HG03558 (cell line): ENCODE measurements at regions not wholly inside any gene's neighbourhood (a gene's known extent, or its start where the extent isn't known, plus 50 kb on each side); places are given as distances from the start of the nearest gene placed in this dataset.
A peak's percentile ranks its signal among the peaks of the same experiment; 100 is the strongest.

Experiments
- ATAC-seq: cut with Tn5 transposase; IDR thresholded peaks from one replicate; pipeline ENCODE4 v1.9.1; 2021; ENCODE audit warnings: moderate number of reproducible peaks; ENCODE audit not compliant: unreplicated experiment; ENCODE audit errors: extremely low read depth

DNA sequence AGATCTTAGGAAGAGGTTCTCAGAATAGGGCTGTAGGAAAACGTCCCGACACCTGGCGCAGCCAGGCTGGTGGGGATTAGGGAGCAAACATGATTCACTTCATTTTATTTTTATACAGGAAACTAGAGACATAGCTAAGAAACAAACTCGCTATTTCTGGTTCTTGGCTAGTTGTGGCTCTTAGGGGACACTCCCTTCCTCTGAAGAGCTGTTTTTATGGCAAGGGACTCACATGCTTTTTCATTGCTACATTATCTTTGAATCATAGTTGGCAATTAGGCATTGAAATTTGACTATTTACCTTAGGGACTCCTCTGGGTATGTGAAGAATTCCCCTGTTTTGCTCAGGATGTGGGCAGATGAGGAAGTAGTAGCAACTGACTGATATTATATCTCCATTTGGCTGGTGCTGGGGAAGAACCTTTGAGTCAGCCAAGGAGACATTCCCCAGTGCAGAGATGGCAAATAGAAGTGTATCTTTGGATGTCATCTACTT is 174.5 kb downstream of the SMIM20 start:
- peak; percentile 73 for ATAC-seq

DNA sequence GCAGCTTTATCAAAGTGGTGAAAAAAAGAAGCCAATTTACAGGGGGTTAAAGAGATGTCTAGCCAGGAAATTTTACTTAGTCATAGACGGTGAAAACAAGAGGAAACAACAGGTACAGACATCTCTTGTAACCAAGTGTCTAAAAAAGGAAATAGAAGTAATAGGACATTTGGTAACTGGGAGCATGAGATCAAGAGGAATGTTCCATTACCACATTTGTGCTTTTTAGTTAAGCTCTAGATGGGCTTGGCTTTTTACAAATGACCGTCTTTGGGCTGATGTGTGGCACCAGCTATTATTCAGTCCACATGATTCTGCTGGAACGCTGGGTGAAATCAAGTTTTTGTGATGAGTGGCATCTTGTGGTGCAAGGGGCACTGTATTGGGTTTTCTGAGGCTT is 179.5 kb downstream of the SMIM20 start:
- ATAC-seq, result no peak

DNA sequence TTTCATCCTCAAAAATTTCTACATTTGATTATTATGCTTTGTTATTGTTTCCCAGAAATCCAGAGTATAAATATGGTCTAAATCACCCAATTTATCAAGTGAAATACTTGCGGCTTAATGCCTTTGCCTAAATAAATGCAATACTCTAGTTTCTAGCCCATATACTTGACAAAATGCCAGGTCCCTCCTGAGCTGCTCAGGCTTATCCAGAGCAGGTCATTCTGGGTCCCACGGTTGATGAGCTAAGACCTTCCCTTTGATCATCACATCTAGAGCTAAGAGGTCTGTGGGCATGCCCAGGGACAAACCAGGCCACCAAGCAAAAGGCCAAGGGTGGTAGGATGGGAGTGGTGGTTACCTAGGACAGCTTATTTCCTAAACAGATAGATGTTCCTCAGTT is 180.1 kb downstream of the SMIM20 start:
- no peak for ATAC-seq

DNA sequence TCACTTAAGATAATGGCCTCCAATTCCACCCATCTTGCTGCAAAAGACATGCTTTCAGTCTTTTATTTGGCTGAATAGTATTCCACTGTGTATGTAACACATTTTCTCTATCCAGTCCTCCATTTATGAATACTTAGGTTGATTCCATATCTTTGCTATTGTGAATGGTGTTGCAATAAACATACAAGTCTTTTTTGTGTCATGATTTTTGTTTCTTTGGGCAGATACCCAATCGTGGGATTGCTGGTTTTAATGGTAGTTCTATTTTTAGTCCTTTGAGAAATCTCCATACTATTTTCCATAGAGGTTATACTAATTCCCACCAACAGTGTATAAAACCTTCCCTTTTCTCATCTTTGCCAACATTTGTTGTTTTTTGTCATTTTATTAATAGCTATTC is 180.9 kb downstream of the SMIM20 start:
- ATAC-seq, result no peak

DNA sequence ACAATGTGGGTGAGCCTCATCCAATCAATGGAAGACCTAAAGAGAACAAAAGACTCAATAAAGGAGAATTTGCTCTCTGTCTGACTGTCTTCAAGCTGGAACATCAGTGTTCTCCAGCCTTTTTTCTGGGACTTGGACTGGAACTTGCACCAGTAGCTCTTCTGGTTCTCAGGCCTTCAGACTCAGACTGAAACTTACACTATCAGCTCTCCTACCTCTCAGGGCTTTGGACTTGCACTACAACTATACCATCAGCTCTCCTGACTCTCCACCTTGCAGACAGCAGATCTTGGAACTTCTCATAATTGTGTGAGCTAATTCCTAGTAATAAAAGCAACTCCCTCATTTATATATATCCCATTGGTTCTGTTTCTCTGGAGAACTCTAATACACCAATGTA is 185.9 kb downstream of the SMIM20 start:
- no peak for ATAC-seq

DNA sequence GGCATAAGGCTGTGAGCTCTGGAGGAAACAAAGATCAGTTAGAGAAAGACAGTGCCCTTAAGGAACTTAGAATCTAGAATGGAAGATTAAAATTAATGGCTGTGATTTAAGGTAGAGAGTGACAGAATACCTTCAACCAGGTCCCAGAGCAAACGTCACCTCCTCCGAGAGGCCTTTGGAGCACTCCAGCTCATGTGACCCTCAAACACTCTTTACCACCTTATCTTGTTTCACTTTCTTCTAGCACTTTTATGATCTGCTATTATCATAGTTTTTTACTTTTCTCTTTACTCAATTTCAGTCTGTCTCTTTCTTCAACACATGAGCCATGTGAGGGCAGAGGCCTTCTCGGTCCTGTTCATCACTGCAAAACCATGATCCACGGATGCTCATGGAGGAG is 187.0 kb downstream of the SMIM20 start:
- no peak for ATAC-seq

DNA sequence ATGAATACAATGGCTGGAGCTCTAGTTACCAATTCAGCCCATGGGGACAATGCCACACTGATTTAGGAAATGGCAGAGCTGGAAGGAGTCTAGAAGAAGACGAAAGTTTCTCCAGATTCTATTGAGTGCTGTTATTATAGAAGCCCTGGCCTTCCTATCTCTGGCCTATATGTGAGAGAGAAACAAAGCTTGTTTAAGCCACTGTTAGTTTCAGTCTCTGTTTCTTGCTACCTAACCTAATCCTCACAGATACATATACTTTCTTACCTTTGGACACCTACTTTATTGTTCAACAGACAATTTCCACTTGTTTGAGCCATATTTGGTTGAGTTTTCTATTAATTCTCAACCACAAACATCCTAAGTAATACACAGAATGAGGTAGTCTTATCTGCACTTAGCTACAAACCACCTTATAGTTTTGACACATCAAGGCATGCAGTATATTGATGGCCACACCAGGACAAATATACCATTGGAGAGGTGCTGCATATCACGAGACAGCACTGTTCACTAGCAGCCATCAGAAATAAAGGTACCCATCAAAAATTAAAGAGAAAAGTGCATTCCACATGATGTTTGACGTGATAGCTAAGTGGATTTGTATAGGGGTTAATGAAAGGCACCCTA is 190.2 kb downstream of the SMIM20 start:
- no peak for ATAC-seq

DNA sequence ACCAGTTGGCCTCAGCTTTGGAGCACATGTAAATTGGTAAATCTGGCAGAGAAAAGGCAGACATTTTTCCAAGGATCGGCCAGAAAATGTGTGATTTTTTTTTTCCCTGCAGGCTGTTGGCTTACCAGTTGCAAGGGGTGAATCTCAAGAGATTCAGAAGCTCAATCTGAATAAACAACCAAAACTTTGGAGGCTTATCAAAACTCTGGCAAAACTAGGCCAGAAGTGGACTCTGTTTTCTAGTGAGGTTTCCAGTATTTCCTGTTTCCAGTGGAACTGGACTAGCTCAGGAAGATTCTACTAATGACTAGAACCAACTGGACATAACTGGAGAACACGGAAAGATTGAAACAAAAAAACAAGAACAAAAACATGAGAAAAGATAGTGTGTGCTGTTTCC is 191.3 kb downstream of the SMIM20 start:
- ATAC-seq, result no peak

DNA sequence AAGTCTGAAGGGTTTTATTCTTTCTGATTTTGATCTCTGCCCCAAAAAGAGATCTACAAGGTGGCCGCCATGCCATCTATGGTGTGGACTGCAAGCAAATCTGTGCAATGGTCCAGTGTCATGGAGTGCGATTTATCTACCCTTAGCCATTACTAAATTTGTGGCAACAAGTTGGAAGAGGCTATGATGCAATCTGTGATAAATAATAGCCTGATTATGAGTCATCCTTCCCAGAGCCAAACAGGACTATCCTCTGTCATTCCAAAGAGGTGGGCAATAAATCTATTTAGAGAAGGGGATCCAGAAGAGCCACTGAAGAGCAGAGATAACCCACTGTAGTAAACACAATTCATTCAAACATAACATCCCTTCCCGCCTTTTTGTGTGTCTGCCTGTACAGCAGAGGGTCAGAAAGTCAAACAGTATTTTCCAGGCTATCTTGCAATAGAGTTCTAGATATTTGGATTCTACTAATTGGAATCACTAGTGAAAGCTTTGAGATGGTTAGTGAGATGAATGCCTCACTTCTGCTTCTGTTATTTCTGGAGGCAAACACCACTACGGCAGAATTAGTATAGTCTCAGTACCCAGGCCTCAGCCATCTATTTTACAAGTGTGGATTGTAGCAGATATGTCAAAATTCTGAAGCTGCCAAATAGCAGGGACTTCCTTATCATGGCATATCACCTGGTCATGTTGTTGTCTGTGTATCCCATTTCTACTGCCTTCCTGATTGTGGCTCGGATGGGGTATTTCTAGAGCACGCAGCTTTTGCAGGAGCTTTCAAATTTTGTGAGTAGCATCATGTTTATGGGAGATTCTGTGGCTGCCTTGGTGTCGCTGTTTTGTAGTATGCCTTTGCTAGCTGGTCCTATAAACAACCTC is 192.0 kb downstream of the SMIM20 start:
- ATAC-seq, result no peak

DNA sequence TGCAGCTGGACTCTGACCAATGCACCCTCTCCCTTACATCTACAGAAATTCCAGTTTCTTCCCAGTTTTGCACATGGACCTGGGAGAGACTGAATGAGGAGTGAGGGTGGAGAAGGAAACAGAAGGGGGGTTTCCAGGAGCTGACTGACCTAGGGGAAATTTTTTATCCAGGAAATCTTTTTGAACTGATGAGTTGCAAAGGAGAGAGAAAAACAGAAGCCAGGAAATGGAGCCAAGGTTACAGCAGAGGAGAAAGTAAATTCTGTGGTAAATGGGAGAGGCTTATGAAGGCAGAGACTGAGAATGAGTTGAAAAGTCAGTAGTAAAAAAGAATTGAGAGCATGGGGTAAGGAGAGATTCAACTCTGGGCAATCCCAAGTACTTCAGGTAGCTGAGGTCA is 192.8 kb downstream of the SMIM20 start:
- no peak for ATAC-seq

DNA sequence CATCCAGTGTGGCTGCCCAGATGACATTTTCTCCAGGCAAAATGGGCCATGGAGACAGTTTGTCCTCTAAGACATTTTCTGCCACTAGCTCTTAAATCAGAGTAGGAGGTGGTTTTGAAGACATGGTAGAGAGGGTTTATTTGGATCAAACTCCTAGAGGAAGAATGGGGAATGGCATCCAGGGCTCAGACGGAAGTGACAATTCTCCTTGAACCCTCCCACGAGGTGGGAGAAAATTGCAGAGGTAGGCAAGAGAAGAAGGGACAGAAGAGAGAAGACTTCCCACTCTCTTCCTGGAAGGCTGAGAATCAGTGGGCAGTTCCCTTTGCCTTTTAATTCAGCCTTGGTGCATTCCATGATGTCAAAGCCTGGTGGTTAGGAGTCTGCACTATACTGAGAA is 194.0 kb downstream of the SMIM20 start:
- ATAC-seq, result no peak

DNA sequence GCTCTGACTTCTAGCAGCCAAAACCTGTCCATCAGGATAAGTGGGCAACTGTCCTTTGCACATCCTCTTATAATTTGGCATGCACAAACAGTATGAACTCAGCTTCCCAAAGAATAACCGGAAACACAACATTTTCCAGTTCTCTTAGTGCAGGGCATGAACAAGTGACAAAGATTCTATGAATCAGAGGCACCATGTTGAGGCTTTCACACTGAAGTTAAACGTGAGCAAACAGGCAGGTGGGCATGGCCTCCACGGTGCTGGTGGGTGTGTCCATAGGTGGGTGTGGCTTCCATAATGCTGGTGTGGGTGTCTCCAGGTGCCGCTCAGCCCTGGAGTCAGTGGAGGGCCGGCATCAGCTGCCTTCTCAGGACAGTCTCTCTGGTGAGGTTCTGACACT is 196.5 kb downstream of the SMIM20 start:
- no peak for ATAC-seq

DNA sequence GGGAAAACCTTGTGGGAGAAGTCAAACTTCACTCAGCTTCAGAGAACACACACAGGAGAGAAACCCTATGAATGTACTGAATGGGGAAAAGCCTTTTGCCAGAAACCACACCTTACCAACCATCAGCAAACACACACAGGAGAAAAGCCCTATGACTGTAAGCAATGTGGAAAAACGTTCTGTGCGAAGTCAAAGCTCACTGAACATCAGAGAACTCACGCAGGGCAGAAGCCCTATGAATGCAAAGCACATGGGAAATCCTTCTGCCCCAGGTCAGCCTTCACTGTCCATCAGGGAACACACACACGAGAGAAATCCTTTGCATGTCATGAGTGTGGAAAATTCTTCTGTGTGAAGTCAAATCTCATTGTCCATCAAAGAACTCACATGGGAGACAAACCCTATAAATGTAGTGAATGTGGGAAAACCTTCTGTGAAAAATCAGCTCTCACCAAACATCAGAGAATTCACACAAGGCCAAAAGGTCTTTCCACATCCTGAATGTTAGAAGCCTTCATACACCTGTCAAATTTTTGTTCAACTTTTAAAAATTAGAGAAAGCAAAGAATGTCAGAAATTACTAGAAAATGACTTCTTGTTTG is 199.4 kb downstream of the SMIM20 start:
- ATAC-seq, result no peak

DNA sequence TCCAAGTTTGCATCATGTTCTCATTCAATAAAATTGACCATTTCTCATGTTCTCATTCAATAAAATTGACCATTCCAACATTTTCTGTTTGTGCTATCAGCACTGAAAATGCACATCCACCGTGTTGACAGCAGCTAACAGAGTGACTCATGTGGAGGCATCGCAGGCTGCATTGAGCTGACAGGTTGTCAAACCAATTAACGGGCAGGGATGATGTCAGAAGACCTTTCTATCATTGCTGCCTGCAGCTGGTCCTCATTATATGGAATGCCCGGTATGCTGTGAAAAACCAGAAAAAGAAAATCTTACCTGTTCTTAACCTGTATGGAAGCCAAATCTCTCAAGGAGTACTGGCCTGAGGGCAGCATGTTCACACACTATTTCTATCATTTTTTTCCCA is 202.0 kb downstream of the SMIM20 start:
- ATAC-seq, result no peak

DNA sequence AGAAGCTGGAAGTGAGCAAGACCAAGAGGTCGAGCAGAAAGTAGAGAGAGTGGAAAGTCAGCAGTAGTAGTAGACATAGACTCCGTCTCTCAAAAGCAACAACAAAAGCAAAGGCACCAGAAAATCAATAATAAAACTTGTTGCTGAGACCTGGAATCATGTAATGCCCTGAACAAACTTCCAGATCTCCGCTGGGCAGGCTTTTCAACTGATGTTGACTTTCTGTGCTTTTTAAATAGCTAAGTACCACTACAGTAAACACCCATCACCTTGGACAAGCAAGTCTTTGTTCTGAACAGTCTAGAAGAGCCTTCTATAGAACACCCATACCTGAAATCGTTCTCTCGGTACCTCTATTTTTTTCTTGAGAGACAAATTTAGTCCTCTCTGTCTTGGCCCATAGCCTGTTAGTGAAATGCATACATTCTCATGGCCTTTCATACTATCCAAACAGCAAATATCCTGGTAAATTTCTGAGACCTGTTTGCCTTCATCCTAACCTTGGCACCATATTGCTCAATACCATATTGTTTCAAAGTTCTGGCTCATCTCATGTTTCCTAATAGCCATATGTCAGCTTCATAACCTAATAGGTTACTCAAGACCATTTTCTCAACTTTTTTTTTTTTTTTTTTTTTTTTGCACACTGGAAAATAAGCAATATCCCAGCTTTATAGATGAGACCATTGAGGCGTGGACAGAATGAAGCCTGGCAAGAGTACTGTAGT is 200.6 kb upstream of the RBPJ start:
- no peak for ATAC-seq

DNA sequence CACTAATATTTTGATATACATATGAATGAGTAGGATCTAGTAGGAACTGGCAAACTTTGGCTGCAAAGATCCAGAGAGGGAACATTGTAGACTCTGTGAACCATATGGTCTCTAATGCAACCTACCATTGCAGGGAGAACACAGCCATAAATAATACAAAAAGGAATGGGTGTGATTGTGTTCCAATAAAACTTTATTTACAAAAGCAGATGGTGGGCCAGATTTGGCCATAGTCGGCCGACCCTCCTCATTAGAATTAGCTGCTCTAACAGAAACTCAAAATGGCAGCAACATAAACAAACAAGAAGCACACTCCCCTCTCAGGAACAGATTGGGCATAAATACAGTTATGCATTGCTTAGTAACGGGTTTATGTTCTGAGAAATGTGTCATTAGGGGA is 198.1 kb upstream of the RBPJ start:
- no peak for ATAC-seq

DNA sequence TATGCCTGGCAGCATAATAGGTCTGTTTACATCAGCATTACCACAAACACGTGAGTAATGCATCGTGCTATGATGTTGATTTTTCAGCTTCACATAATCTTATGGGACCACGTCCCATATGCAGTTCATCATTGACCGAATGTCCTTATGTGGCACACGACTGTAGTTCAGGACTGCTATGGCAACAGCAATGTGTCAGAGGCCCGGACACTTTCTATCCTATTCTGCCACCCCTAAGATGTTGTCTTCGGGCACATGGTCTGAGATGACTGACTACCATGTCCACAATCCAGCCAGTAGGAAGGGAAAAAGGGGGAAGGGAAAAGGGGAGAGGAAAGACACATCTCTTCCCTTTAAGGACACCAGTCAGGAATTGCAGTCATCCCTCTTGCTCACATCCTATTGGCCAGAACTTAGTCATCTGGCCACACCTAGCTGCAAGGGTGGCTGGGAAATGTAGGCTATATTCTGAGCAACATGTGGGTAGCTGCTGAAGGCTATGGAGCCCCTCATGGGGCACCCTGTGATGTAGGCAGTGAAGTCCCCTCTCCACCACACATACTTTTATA is 196.0 kb upstream of the RBPJ start:
- ATAC-seq, result no peak

DNA sequence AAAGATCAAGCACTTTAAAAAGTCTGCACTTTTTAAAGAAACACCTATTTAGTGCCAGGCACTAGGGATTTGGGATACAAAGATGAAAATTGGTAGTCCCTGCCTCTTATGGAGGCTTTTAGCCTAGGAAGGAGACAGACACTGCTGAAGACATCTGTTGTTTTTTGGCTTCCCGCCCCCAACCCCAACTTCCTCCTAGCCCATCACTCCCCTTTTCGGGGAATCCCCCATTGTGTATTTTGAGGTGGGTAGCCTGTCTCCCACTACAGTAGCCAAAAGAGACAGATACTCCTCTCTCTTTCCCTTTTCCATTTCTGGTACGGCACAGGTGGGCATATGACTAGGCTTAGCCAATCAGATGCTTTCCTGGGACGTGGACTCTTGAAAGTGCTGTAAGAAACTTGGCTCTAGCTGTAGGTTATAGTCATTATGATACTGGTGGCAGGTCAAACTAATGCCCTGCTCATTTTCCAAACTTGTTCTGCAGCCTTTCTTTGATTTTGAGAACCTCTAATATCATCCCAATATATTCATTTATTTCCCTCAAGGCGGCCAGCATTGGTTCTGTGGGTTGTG is 194.6 kb upstream of the RBPJ start:
- peak; percentile 34 for ATAC-seq

DNA sequence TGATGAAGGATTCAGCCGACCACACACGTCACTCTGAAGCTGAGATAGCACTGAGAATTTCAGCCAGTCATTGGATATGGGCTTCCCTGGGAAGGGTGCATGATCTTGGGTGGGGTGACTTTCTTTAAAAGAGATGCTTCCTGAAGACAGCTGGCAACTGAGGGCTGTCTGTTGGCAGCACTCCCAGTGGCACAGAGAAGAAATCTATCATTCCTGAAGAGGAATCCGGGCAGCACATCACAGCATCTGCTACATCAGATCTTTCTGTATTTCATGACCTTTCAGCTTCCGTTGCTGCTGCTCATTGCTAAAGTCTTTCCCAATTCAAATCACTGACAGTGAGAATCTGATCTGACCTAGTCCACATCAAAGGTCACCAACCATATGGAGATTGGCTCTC is 193.8 kb upstream of the RBPJ start:
- ATAC-seq, result no peak

DNA sequence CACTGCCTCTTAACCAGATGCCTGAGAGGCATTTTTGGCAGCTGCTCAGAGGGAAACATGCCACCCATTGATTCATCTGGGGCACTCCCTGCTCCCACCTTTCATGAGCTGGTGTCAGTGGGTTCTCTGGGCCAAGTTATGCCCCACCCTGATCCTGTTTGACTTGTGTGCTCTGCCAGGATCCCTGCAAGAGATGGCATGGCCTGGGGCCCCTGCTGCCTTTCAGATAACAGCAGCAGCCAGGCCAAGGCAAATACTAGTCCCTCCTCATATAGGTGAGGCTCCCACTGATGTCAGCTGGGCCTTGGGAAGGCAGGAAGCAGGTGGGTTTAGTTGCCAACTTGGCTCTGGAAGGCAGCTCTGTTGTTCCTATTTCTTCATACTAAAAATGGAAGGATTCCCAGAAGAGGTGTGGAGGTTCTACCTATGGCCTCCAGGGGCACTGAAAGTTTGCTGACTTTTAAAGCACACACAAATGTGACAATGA is 192.9 kb upstream of the RBPJ start:
- no peak for ATAC-seq
